ENCODE measurements at regions not wholly inside any gene's neighbourhood (a gene's known extent, or its start where the extent isn't known, plus 50 kb on each side); places are given as distances from the start of the nearest gene placed in this dataset.
"Not testable (repeated sequence)": the region's sequence is repeated elsewhere in the genome, so short reads cannot be mapped to it uniquely, and the experiment has no call there.

DNA sequence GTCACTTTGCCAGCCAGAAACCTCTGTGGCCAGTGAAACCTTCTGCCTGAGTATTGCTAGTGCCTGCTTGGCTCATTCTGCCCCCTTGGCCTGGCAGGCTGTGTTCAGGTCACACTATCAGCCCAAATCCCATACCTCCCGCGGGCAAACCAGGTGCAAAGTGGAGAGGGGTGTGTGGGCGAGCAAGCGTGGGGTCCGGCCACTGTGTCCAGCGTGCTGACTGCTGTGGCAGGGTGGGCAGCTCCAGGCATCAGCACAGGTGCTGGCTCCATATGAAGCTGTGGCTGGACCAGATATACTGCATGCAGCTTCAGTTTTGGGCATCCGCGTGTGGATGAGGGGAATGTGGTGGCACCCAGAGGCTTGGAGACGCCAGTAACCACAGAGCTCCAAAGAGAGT lies 576.5 kb upstream of the EDIL3 start:
- no peak for DNase-seq (ENCODE audit: low read depth)

DNA sequence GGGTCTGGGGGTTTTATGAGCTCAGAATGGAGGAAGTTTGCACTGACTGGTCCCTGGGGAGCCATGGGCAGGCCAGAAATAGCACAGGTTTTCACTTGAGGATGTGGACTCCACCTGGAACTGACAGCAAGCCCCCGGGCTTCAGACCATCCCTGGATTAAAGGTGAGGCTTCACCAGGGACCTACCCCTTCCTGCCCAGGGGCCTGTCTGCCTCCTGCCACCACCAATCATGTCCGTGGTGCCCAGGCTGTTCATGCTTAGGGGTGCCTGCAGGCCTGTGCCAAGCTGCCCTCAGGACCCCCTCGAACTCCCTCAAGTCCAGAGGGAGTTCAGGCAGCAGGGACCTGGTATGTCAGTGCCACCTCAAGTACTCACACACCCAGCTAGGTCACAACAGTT lies 577.2 kb upstream of the EDIL3 start:
- no peak for DNase-seq (ENCODE audit: low read depth)

DNA sequence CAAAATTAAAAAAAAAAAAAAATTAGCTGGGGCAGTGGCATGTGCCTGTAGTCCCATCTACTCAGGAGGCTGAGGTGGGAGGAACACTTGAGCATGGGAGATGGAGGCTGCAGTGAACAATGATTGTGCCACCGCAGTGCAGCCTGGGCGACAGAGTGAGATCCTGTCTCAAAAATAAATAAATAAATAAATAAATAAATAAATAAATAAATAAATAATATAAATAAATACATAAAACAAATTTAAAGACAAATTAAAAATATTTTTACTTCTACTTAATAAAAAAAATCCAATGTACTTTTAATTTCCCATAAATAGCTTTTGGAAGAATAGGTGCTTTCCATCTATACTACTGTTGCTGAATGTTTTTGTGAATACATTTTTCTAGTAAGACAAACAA lies 598.4 kb upstream of the EDIL3 start:
- DNase-seq (ENCODE audit: low read depth) = no peak

DNA sequence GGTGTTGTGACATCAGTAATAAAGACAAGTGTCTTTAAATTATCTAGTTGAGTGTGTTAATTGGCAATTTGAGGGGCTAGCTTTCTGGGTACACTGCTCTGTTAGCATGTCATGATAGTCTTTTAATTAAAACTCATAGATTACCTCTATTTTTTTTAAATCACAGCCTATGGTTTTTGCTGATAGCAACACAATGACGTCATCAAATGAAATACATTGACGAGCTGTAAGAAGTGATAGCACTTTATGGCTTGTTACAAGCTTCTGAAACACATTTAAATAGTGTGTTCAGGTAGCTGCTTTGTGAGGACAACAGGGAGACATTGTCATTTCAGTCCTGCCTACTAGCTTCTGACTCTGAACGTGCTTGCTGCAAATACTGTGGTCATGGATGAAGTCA lies 600.5 kb upstream of the EDIL3 start:
- no peak for DNase-seq (ENCODE audit: low read depth)

DNA sequence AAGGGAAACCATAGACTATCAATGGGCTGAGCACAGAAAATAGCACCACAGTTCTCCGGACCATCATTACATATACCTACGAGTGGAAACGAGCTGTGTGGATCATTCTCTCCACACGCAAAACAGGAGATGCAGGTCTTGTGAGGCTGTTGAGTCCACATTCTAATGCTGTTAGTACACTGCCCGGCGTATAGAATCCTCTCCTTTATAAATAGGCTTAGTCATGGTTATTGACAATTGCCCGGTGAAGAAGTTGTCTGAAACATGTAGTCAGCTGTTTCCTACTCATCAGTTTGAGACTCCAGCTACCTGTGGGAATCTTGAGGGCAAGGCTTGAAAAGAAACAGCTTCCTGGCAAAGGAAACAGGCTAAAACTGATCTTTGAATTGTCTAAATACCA lies 602.0 kb upstream of the EDIL3 start:
- DNase-seq (ENCODE audit: low read depth) = no peak

DNA sequence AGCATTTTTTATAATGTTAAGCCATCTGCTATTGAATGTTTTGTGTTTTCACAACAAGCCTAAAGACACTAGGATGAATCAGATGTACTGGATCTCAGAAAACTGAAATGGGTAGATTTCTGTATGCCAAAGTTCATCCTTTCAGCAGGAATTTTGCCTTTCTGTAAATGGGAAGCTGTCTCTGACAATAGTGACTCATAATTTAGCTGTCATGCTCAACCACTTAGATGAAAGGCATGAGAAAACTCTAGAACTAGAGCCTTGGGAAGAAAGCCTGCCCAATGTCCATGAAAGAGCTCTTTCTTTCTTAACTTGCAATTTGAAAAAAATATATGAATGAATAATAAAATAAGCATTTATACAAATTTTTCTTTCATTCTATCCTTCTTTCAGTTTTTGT lies 616.0 kb upstream of the EDIL3 start:
- peak; percentile 22 for DNase-seq (ENCODE audit: low read depth)

DNA sequence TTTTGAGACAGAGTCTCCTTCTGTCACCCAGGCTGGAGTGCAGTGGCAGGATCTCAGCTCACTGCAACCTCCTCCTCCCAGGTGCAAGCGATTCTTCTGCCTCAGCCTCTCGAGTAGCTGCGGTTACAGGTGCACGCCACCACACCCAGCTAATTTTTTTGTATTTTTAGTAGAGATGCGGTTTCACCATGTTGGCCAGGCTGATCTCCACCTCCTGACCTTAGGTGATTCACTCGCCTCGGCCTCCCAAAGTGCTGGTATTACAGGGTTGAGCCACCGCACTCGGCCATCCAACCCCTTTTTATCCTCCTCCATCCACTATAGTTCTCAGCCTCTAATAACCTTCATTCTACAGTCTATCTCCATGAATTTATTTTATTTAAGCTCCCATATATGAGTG lies 617.3 kb upstream of the EDIL3 start:
- not testable (repeated sequence) for DNase-seq (ENCODE audit: low read depth)

DNA sequence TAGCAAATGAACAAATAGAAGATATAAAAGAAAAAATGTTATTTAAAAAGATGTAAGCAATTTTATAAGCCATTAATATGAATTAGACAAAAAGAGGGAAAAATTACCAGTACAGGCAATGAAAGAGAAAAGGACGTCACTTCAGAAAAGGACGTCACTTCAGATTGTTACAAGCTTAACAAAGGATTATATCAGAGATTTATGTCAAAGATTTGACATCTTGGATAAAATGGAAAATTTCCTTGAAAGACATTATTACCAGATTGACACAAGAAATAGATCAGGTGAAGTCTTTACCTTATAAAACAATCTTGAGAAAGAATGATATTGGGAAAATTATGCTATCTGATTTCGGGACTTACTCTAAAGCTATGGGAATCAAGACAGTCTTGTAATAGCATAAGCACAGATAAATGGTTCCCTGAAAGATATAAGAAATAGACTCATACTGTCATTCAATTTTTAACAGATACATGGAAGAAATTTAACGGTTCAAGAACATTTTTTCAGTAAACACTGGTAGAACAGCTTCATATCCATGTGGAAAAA lies 625.4 kb upstream of the EDIL3 start:
- DNase-seq (ENCODE audit: low read depth) = no peak

DNA sequence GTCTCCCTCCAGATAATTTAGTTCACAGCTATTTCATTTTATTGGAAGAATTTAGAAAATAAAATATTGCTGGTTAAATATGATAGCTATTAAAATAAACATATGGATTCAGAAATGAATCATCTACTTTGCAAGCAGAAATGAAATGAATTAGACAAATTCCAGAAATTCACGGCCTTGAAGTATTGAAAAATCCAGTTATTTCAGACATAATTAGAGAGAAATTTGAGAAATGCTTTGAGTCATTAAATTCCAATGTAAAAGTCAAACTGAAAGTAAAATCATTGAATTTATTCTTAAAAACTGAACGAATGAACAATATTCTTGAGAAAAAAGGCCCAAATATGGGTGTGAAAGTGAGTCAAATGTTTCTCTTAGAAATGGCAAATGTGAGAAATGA lies 632.6 kb upstream of the EDIL3 start:
- DNase-seq (ENCODE audit: low read depth) = no peak

DNA sequence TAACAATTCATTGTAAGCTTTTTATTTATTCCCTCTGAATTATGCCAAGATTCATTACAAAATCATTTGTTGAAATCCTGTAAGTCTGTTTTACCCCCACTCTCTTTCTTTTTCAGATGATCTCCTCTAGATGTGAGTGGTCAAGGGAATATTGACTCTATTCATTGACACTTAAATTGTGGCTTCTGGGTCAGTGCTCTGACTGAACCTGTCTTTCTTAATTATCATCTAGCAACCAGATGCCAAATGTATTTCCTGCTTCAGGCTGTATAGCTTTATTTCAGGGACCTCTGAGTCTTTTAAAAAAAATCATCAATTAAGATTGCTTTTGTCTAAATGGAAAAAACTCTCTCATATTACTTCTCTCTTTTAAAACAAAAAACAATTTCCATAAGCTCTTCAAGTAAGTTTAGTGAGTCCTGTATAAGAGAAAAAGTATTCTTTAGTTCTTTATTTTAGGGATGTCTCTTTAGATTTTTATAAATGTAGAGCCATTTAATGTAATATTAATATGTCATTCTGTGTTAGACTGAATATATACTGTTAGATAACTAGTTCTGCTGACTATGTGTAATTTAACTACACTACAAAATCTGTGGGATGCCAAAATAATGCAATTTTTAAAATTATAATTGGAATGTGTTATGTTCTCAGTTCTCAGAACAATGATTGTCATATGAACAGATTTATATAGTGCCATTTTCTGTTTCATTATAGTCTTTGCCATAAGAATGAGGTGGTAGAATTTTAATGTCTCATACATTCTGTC lies 645.8 kb upstream of the EDIL3 start:
- DNase-seq (ENCODE audit: low read depth) = no peak

DNA sequence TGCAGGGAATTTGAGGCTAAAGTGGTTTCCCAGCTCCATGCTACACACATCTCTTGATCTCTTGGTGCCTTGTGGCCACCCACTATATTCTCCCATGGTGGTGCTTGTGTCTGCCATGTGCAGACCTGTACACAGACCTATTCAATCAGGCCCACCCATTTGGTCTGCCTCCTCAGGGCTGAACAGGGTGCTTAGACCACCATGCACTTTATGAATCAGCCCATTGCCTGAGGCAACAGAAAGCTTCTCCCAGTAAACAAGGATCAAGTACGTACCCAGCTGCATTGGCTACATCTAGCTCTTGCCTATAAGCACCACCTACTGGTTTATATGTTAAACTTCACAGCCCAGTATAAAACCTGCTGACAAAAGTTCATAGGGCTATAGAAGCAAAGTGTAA lies 664.3 kb upstream of the EDIL3 start:
- DNase-seq (ENCODE audit: low read depth) = peak; percentile 62

DNA sequence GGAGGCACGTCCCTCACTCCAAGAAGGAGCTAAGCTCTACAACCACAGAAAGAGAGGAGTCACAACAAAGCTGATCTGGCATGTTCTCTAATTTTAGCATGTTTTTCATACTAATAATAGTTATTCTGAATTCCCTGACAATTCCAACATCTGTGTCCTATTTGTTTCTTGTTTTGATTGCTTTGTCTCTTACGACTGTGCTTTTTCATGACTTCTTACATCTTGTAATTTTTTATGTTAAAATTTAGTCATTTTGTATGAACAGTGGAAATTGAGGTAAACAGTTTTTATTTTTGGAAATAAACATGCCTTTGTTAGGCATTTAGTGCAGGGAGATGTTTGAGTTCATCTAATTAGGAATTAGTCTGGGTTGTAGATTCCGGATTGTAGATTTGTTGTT lies 668.1 kb upstream of the EDIL3 start:
- no peak for DNase-seq (ENCODE audit: low read depth)

DNA sequence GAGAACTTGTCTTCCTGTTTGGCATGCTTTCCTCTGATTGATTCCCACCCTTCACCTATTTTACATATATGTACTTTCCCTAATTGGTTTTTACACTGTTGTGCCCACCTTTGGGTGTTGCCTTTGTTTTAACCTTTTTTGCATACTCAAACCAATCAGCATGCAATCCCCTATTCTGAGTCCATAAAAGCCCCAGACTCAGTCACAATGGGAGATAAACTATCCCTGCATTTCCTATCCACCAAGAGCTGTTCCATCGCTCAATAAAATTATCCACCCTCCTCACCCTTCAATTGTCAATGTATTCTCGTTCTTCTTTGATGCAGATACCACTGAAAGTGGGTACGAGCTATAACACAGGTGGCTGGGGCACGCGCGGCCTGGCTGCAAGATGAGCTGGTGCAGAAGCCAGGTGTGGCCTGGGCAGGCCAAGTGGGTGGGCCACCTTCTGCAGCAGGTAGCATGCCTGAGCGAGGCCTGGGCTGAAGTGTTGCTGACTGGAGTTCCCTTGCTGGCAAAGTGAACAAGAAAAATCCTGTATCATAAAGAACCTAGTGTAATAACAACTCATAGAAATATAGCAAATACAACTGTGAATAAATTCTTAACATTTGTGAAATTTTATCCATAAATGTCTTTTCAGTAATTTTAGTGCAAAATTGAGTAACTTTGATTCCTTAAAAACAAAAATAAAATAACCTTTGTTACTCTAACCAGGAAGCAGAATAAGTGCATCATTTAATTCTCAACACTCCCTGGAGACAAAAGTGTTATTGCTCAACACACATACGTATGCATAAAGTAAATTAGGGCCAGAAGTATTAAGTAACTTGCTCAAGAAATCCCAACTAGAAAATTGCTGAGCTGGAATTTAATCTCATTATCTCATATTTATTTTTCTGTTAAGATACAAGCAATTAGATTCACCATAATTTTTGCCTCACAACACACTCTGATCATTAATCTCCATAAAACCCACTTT lies 685.3 kb upstream of the EDIL3 start:
- peak; percentile 8 for DNase-seq (ENCODE audit: low read depth)

DNA sequence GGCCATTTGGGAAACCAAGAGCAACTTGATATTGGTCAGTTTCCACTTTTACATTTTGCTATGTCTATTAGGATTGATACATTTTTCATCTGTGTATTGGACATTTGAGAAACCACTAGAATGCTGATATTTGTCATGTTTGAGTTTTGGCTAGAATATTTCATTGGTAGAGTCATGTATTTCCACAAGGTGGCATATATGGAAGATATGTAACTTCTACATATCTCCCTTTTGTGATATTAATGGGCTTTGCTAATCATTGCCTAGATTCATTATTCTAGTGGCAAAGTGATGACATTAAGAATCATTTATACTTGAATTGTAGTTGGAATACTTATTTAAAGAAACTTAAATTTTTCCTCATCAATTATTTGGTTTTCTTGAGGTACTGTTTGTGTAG lies 692.9 kb upstream of the EDIL3 start:
- no peak for DNase-seq (ENCODE audit: low read depth)

DNA sequence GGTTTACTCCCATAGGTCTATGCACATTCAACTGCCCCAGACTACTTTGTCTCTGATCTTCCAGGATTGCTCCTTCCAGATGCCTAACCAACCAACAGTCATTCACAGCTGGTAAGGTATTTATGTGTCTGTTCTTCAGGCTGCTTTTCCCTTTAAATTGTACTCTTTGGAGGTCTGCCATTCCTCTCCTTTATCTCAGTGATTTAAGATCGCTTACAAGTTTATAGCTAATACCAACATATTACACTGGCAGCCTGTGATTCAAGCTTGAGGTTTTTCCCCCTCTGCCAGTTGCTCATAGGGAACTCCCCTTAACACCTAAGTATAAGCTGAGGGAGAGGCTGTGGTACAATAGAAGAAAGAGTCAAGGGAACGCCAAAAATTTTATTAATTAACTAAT lies 711.7 kb upstream of the EDIL3 start:
- DNase-seq (ENCODE audit: low read depth) = no peak

DNA sequence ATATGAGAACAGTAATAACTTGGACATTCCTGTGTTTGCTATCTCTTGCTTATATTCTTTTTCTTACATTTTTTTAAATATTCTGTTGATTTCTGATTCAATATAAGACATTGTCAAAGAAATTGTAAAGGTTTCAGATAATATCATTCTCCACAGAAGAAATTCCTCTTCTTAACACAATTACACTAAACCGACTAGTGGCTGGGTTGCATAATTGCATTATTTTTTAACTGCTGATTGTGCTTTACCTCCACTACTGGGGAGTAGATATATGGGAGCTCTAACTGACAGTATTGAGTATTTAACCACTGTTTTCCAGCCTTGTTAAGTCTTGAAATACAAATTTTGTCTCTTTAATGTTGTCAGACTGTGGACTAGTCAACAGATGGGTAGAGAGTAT lies 723.8 kb upstream of the EDIL3 start:
- DNase-seq (ENCODE audit: low read depth) = no peak

DNA sequence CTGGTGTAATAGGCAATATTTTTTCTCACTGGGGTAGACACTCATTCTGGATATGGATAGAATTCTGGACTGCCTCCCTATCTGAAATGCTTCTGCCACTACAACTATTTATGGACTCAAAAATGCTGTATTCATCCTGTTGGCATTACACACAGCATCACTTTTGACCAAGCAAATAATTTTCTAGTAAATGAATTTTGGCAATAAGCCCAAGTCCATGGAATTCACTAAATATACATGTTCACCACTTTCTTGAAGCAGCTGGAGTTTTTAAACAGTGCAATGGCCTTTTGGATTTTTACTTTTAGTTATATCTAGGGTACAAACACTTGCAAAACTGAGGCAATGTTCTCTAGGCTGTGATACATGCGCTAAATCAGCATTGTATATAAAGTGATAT lies 724.9 kb upstream of the EDIL3 start:
- no peak for DNase-seq (ENCODE audit: low read depth)

DNA sequence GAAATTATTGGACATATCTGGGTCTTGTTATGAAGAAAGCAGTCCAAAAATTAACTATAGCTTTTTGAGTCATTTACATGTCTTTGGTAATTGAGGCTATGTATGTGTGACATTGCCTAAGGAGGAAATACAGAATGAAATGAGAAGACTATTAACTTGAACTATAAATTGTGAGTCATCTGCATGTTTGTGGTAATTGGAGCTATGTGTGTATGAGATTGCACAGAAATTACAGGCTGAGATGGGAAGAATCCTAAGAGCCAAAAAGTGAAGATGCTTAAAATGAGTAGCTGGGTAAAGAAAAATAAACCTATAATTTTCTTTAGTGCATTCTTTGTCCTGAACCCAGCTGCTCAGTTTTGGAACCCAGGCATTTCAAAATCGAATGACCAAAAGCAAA lies 747.6 kb upstream of the EDIL3 start:
- DNase-seq (ENCODE audit: low read depth) = peak; percentile 30

DNA sequence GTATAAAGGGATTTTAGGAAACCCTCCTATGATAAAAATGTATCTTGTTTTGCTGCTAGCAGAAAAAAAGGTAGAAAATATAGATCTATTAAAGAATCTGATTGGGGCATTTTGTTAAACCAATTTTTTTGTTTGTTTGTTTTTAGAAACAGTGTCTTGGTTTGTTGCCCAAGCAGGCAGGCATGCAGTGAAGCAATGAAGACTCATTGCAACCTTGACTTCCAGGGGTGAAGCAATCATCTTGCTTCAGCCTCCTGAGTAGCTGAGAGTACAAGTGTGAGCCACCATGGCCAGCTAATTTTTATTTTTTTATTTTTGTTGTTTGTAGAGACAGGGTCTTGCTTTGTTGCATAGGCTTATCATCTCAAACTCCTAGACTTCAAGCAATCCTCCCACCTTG lies 755.8 kb upstream of the EDIL3 start:
- DNase-seq (ENCODE audit: low read depth) = peak; percentile 6

DNA sequence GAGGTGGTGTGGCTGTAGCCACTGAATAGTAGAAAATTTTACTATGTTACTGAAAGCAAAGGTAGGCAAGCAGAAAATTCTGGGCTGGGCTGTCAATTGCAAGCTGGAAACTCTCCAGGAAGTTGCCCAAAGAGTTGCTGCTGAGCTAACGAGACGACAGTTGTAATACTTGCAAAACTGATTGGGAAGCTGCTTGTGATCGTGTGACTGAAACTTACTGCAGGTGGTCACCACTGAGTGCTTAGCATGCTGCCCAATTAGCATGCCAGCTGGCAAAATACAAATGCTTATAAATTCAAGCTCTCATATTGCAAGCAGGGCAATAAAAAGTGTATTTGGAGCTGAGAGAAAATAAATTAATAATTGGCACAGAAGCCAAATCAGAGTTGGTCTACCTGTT lies 758.5 kb upstream of the EDIL3 start:
- no peak for DNase-seq (ENCODE audit: low read depth)

DNA sequence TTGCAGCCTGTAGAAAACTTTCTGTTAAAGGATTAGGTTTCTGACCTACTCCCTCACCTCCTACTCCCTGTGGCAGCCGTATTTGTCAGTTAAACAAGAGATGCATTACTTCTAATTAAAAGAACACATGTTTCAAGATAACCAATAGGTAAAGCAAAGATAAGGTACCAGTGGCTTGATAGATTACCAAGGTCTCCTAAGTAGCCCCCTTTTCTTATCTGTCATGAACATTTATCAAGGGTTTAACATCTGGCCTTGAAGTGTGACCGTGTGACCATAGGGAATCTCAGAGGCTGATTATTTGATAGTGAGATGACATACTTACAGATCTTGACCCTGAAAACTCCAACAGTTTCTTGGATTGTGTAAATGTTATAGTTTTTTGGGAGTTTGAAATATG lies 764.0 kb upstream of the EDIL3 start:
- DNase-seq (ENCODE audit: low read depth) = no peak

DNA sequence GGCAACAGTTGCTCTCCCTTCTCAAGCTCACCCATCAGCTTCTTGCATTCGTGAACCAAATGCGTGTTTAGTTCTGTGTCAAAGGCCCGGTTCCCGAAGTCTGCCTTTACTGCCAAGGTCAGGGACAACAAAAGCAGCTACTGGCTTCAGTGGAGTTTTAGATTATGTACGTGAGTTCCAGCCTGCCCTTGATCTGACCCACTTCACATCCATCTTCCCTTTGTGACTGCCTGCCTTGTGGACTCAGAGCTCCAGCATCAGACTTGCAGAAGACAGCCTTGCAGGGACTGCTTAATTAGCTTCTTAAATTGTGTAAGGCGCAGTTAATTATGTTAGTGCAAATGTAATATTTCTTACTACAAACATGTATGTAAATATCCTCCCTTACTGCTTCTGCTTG lies 774.7 kb upstream of the EDIL3 start:
- DNase-seq (ENCODE audit: low read depth) = no peak

DNA sequence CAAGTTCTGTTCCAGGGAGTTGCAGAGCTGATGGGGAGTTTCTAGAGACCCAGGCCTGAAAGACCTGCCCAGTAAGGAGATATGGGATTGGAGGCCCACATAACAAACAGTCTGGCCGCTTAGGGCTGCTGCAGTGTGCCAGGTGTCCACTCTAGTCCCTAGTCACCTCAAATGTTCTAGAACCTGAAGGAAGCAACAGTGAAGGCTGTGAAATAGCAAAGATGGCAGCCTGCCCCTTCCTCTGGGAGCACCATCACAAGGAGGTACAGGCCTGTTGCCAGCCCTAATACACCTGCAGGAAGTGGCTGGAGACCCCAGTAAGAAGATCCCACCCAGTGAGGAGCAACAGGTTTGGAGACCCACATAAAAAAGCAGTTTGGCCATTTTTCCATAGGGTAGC lies 783.8 kb upstream of the EDIL3 start:
- DNase-seq (ENCODE audit: low read depth) = no peak
